ENCODE measurements at regions not wholly inside any gene's neighbourhood (a gene's known extent, or its start where the extent isn't known, plus 50 kb on each side); places are given as distances from the start of the nearest gene placed in this dataset.

- H3K27ac ChIP-seq = no peak overlapping the region
- H3K36me3 ChIP-seq = no peaks in the 10 kb centered on the region
- DNase-seq (ENCODE audit: low spot score in 2 of 2) = no peak
- TF ChIP-seq POLR2AphosphoS5 (IDR thresholded peaks at IDR 0.05) (no peak), EP300 (IDR thresholded peaks at IDR 0.05) (no peak)
- TF ChIP-seq, protein P1, sequence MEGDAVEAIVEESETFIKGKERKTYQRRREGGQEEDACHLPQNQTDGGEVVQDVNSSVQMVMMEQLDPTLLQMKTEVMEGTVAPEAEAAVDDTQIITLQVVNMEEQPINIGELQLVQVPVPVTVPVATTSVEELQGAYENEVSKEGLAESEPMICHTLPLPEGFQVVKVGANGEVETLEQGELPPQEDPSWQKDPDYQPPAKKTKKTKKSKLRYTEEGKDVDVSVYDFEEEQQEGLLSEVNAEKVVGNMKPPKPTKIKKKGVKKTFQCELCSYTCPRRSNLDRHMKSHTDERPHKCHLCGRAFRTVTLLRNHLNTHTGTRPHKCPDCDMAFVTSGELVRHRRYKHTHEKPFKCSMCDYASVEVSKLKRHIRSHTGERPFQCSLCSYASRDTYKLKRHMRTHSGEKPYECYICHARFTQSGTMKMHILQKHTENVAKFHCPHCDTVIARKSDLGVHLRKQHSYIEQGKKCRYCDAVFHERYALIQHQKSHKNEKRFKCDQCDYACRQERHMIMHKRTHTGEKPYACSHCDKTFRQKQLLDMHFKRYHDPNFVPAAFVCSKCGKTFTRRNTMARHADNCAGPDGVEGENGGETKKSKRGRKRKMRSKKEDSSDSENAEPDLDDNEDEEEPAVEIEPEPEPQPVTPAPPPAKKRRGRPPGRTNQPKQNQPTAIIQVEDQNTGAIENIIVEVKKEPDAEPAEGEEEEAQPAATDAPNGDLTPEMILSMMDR (IDR thresholded peaks at IDR 0.05) = no peak
- no peak overlapping the region for H3K4me3 ChIP-seq
- H3K27me3 ChIP-seq = no peaks in the 10 kb centered on the region
- no CpG with 5 or more reads among the region's 2 CpGs for WGBS
- H3K4me1 ChIP-seq = no peaks in the 10 kb centered on the region
- no peaks in the 10 kb centered on the region for H3K9me3 ChIP-seq
These were observed 1190.1 kb downstream of the CDH12 start for GRCh38 chr5:21663082-21663481.

- no peaks in the 10 kb centered on the region for H3K9me3 ChIP-seq
- H3K4me3 ChIP-seq = no peak overlapping the region
- H3K27ac ChIP-seq = no peak overlapping the region
- H3K36me3 ChIP-seq = no peaks in the 10 kb centered on the region
- no peaks in the 10 kb centered on the region for H3K27me3 ChIP-seq
- WGBS = 67% methylated on average over 2 of the region's 2 CpGs
- no peak for DNase-seq (ENCODE audit: low spot score in 2 of 2)
- TF ChIP-seq, protein P1 (IDR thresholded peaks at IDR 0.05) = no peak
- TF ChIP-seq POLR2AphosphoS5 (IDR thresholded peaks at IDR 0.05) = no peak
- TF ChIP-seq EP300 (IDR thresholded peaks at IDR 0.05) = no peak
- no peak for TF ChIP-seq POLR2A (IDR thresholded peaks at IDR 0.05)
- H3K4me1 ChIP-seq = no peaks in the 10 kb centered on the region
These were observed 1192.0 kb downstream of the CDH12 start for GRCh38 chr5:21661184-21661583.

- H3K36me3 ChIP-seq = no peaks in the 10 kb centered on the region
- H3K9me3 ChIP-seq = no peaks in the 10 kb centered on the region
- no peaks in the 10 kb centered on the region for H3K27me3 ChIP-seq
- no peaks in the 10 kb centered on the region for H3K4me1 ChIP-seq
- H3K4me3 ChIP-seq = no peak overlapping the region
- no peak for DNase-seq (ENCODE audit: low spot score in 2 of 2)
- H3K27ac ChIP-seq = no peak overlapping the region
- WGBS = 73% methylated on average over 2 of the region's 2 CpGs
- TF ChIP-seq POLR2AphosphoS5 (IDR thresholded peaks at IDR 0.05) (no peak), POLR2A (IDR thresholded peaks at IDR 0.05) (no peak)
These were observed 1198.6 kb downstream of the CDH12 start for GRCh38 chr5:21654556-21654955.

DNA sequence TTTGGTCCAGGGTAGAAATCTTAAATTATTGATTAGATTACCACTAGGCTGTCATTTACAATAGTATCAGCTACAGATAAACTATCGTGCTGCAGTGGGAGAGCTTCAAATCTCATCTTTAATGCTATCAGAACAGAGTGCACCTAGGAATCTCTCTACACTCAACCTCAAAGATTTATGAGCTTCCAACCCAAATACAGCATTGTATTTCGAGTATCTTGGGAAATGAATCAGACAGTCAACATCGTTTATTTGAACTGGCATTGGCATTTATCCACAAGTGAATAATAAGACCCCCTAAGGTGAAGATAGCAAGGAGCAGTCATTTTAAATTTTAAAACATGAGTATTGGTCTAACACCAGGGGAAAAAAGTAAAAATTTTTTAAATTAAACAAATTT, 1203.2 kb downstream of the CDH12 start:
- no peaks in the 10 kb centered on the region for H3K27me3 ChIP-seq
- H3K36me3 ChIP-seq = no peaks in the 10 kb centered on the region
- no peaks in the 10 kb centered on the region for H3K9me3 ChIP-seq
- TF ChIP-seq, protein P1 (IDR thresholded peaks at IDR 0.05) = no peak
- no peak for TF ChIP-seq POLR2A (IDR thresholded peaks at IDR 0.05)
- H3K4me1 ChIP-seq = no peaks in the 10 kb centered on the region
- 19% methylated on average over 3 of the region's 3 CpGs for WGBS
- H3K4me3 ChIP-seq = no peak overlapping the region
- DNase-seq (ENCODE audit: low spot score in 2 of 2) = no peak
- H3K27ac ChIP-seq = no peak overlapping the region

DNA sequence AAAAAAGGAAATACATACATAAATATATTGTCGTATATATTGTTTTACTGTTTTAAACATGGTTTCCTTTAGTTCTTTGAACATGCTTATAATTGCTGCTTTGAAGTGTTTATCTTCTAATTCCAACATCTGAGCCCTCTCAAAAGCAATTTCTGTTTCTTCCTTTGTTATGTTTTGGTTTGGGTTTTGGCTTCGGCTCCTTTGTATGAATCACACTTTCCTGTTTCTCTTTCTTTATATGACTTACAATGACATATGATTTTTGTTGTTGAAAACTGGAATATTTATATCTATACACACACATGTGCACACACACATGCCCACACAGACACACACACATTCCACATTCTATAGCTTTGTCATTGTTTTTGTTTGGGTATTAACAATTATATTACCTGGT, 1206.7 kb downstream of the CDH12 start:
- Histone ChIP-seq H3K9me3 (no peaks in the 10 kb centered on the region), H3K4me3 (no peak overlapping the region), H3K27me3 (no peaks in the 10 kb centered on the region), H3K27ac (no peak overlapping the region), H3K36me3 (no peaks in the 10 kb centered on the region), H3K4me1 (no peaks in the 10 kb centered on the region)
- TF ChIP-seq POLR2A (IDR thresholded peaks at IDR 0.05) = no peak
- TF ChIP-seq EP300 (IDR thresholded peaks at IDR 0.05) = no peak
- TF ChIP-seq, protein P1 (IDR thresholded peaks at IDR 0.05) = no peak
- TF ChIP-seq POLR2AphosphoS5 (IDR thresholded peaks at IDR 0.05) = no peak
- DNase-seq (ENCODE audit: low spot score in 2 of 2) = no peak
- 66% methylated on average over 2 of the region's 2 CpGs for WGBS

DNA sequence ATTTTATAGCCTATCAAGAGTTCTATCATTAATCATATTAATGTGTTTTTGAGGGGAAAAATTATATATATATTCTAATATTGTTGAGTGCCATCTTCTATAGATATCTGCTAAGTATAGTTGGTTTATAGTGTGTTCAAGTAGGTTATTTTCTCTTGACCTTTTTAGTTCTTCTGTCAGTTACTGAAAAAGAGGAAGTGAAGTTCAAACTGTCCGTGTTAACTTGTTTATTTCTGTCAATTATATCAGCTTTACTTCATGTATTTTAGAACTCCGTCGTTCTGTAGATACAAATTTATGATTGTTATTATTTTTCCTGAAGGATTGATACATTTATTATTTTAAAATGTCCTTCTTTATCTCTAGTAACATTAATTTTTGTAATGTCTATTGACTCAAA, 1209.1 kb downstream of the CDH12 start:
- Histone ChIP-seq H3K27me3 (no peaks in the 10 kb centered on the region), H3K9me3 (no peaks in the 10 kb centered on the region), H3K4me3 (no peak overlapping the region), H3K4me1 (no peaks in the 10 kb centered on the region), H3K36me3 (no peaks in the 10 kb centered on the region), H3K27ac (no peak overlapping the region)
- DNase-seq (ENCODE audit: low spot score in 2 of 2) = no peak
- TF ChIP-seq, protein P1 (IDR thresholded peaks at IDR 0.05) = no peak
- TF ChIP-seq POLR2AphosphoS5 (IDR thresholded peaks at IDR 0.05) = no peak
- no peak for TF ChIP-seq EP300 (IDR thresholded peaks at IDR 0.05)
- no peak for TF ChIP-seq POLR2A (IDR thresholded peaks at IDR 0.05)
- 72% methylated on average over 3 of the region's 3 CpGs for WGBS

All from suprapubic skin (tissue), 4 donors.